Activated T-helper 1 cell treated with anti-CD3 and anti-CD28 coated beads, Interleukin-12 subunit alpha, Interleukin-12 subunit beta, Interleukin-2, Interleukin-4 antibody, amounts not matched to agents 30 ng/mL and 10 ng/mL and 1 ng/mL, durations not matched to agents 14 hours and 24 hours and 36 hours (primary cell): ENCODE measurements at regions not wholly inside any gene's neighbourhood (a gene's known extent, or its start where the extent isn't known, plus 50 kb on each side); places are given as distances from the start of the nearest gene placed in this dataset.
"Not testable (repeated sequence)": the region's sequence is repeated elsewhere in the genome, so short reads cannot be mapped to it uniquely, and the experiment has no call there.

Experiments
- DNase-seq: peaks from one replicate; pipeline ENCODE4 v3.0.0; 2021; ENCODE audit warnings: low spot score
- H3K27ac Mint-ChIP-seq: one replicate; pipeline ENCODE4 v1.8.0; 2021; ENCODE audit warnings: mild to moderate bottlenecking, mixed read lengths
- H3K27me3 Mint-ChIP-seq: one replicate; pipeline ENCODE4 v1.8.0; 2022; ENCODE audit warnings: mild to moderate bottlenecking, moderate library complexity, mixed read lengths; ENCODE audit not compliant: insufficient read depth
- H3K36me3 Mint-ChIP-seq: one replicate; pipeline ENCODE4 v1.8.0; 2021; ENCODE audit warnings: low read depth, mixed read lengths
- H3K4me1 Mint-ChIP-seq: one replicate; pipeline ENCODE4 v1.8.0; 2021; ENCODE audit warnings: low read depth, mixed read lengths
- H3K4me3 Mint-ChIP-seq: one replicate; pipeline ENCODE4 v1.8.0; 2021; ENCODE audit warnings: mild to moderate bottlenecking, moderate library complexity, mixed read lengths
- H3K9me3 Mint-ChIP-seq: one replicate; pipeline ENCODE4 v1.8.0; 2021; ENCODE audit warnings: mixed read lengths
- intact Hi-C: fragments of 100-400 bp; cut with micrococcal nuclease; formaldehyde crosslinking; loops from one replicate; pipeline ENCODE4 v1.15.1; 2024

DNA sequence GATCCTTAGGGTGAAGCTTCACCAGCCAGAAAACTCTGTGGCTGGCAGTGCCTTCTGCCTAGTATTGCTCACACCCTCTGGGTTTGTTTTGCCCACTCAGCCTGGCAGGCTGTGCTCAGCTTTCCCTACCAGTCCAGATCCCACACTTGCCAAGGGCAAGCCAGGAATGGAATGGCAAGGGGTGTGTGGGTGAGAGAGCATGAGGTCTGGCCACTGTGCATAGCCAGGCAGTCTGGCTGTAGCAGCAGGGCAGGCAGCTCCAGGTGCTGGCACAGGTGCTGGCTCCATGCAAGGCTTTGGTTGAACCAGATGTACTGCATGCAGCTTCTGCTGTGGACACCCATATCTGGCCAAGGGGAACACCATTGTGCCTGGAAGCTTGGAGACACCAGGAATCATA, 1720.3 kb downstream of the HACE1 start:
- H3K27me3 Mint-ChIP-seq = no peaks in the 10 kb centered on the region
- no peaks in the 10 kb centered on the region for H3K36me3 Mint-ChIP-seq
- no peak overlapping the region for H3K4me3 Mint-ChIP-seq
- DNase-seq = no peak
- no peak overlapping the region for H3K27ac Mint-ChIP-seq
- intact Hi-C loops = no loop called here
- H3K4me1 Mint-ChIP-seq = no peaks in the 10 kb centered on the region
- H3K9me3 Mint-ChIP-seq = no peaks in the 10 kb centered on the region

DNA sequence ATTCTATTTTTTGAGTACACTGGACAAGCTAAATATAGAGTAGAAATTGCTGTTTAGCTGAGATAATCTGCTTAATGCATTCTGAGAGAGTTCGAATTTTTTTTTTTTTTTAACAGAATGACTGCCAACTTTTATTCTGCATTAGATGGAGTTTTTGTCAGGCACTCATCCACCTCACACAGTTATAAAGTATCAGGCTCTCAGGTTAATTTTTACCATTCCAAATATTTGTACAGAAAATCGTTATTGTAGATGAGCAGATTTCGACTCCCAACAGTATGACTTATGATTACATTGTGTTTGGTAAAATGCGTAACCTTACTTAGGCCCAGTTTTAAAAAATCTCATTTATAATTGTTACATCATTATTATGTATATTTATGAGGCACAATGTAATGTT, 1731.0 kb downstream of the GRIK2 start:
- Mint-ChIP-seq H3K4me1 (no peaks in the 10 kb centered on the region), H3K9me3 (no peaks in the 10 kb centered on the region), H3K36me3 (no peaks in the 10 kb centered on the region), H3K27me3 (no peaks in the 10 kb centered on the region), H3K27ac (no peak overlapping the region), H3K4me3 (no peak overlapping the region)
- DNase-seq = no peak
- intact Hi-C loops = no loop called here

DNA sequence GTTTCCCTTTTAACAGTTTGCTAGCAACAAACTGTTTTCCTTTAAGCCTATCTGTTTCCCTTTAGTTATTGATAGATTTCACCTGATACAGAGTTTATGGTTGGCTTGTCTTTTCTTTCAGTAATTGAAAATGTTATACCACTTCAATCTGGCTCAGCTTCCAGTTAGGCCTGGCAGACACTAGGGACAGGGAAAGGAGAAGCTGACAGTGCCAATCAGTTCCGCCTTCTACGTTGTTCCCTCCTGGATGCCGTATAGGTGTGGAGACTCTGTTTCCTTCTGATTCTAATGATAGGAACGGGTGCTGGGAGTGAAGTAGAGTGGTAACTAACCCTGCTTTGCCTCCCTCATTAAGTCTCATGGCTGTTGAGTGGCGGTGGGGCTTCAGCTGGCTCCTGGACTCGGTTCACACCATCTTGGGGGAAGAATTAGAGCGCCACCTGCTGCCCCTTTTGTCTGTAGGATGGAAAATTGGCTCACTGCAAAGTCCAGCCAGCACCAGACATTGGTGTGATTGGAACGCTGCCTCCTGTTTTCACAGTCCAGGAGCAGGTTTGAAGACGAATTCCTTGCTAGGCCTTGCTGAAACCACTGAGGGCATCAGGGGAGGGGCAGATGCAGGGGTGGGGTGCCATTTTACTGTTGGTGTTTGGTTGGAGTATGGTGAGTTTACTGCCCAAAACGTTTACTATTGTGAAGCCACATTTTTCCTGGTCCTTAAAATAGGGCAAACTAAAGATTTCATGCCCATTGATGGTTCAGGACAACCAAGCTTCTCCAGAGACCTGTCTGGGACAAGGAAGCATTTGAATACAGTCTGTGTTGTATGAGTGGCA, 1729.5 kb downstream of the GRIK2 start:
- H3K27ac Mint-ChIP-seq = no peak overlapping the region
- intact Hi-C loops = no loop called here
- no peaks in the 10 kb centered on the region for H3K9me3 Mint-ChIP-seq
- no peaks in the 10 kb centered on the region for H3K4me1 Mint-ChIP-seq
- no peaks in the 10 kb centered on the region for H3K27me3 Mint-ChIP-seq
- no peak overlapping the region for H3K4me3 Mint-ChIP-seq
- no peak for DNase-seq
- H3K36me3 Mint-ChIP-seq = no peaks in the 10 kb centered on the region

DNA sequence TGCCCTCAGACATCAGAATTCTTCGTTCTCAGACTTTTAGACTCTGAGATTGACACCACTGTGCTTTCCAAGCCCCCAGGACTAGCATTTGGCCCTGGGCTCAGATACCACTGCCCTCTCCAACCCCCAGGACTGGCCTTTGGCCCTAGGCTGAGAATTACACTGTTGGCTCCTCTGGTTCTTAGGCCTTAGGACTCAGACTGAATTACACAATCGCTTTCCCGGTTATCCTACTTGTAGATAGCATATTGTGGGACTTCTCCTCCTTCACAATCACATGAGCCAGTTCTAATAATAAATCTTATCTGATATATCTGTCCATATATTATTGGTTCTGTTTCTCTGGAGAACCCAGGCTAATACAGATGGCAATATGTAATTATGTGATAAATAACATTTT, 1725.5 kb downstream of the GRIK2 start:
- Mint-ChIP-seq H3K9me3 (no peaks in the 10 kb centered on the region), H3K36me3 (no peaks in the 10 kb centered on the region), H3K4me1 (no peaks in the 10 kb centered on the region), H3K27me3 (no peaks in the 10 kb centered on the region), H3K4me3 (no peak overlapping the region), H3K27ac (no peak overlapping the region)
- no peak for DNase-seq
- intact Hi-C loops = no loop called here

DNA sequence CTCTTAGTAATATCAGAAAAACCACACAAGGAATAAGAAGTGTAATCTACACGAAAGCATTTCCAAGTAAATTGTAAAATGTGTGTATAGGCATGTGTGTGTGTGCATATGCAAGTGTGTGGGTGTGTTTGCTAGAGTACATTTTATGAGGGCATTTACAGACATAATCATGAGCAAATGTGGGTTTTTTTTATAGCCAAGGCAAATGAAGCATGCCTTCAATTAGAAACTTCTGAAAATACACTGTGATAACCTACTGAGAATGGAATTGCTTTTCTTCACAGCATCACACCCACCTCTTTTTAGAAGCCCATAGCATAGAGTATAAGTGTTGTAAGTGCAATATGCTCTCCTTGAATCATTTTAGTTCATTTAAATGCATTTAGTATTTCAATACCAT, 1721.1 kb downstream of the GRIK2 start:
- no peaks in the 10 kb centered on the region for H3K27me3 Mint-ChIP-seq
- no peak overlapping the region for H3K27ac Mint-ChIP-seq

DNA sequence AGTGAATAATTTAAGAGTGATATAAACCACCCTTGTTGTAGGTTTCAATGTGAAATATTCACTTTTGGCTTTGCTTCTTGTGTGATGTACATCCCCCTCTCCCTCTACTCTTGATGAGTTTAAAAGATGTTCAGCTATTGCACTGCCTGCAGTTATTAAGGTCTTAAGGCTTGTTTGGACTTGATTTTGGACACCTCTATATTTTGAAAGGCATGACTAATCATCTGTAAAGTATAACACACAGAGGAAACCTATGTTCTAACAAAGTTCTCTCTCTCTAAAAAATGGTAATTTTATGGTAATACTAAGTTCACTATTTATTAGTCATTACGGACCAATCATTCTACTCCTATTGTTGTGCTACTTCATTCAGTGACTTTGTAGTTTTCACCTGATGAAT, 1719.9 kb downstream of the GRIK2 start:
- Mint-ChIP-seq H3K4me3 (no peak overlapping the region), H3K9me3 (no peaks in the 10 kb centered on the region), H3K27ac (no peak overlapping the region), H3K36me3 (no peaks in the 10 kb centered on the region), H3K27me3 (no peaks in the 10 kb centered on the region), H3K4me1 (no peaks in the 10 kb centered on the region)
- DNase-seq = no peak
- intact Hi-C loops = no loop called here

More for the DNA sequence above, 1721.1 kb downstream of the GRIK2 start:
- Mint-ChIP-seq H3K4me3 (no peak overlapping the region), H3K4me1 (no peaks in the 10 kb centered on the region), H3K9me3 (no peaks in the 10 kb centered on the region), H3K36me3 (no peaks in the 10 kb centered on the region)
- intact Hi-C loops = no loop called here
- no peak for DNase-seq

DNA sequence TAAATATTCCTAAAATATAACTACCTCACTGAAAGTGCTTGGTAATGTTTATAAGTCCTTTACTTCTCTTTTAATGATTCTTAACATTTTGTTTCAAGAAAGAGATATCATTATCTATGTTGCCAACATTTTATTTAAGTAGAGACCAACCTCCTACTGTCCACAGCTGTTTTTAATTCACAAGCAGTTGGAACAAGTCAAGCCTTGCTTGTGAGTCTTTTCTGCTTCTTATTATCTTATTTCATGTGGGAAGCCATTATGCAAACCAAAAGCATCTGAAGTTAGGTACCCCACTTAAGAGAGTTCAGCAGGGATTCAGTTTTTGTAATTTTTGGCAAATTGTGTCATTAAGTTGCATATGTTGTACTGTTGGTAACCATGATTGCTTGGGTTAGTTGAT, 1714.5 kb downstream of the GRIK2 start:
- no peak for DNase-seq
- Mint-ChIP-seq H3K9me3 (peaks cover 3% of the 10 kb centered on the region), H3K4me1 (no peaks in the 10 kb centered on the region), H3K4me3 (no peak overlapping the region), H3K27me3 (no peaks in the 10 kb centered on the region), H3K27ac (no peak overlapping the region), H3K36me3 (no peaks in the 10 kb centered on the region)
- intact Hi-C loops = no loop called here

DNA sequence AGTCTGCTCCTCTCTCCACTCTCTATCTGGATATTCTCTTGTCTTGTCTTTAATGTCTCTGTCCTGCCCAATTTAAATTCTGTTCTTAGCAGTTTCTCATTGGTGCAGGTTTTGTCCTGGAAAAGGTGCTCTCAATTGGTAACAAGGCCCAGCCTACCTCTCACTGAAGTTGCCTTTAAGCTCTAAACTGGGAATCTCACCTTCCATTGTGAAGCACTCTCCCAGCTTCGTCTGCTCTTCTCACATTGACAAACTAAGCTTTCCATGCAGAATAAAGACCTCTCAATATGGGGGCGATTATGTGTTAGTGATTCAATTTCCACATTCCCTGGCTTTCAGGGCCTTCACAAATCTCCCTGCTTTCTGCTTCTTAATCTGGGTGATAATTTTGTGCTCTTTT, 1712.2 kb downstream of the GRIK2 start:
- no peak overlapping the region for H3K27ac Mint-ChIP-seq
- no peak for DNase-seq
- no peaks in the 10 kb centered on the region for H3K36me3 Mint-ChIP-seq
- H3K27me3 Mint-ChIP-seq = no peaks in the 10 kb centered on the region
- intact Hi-C loops = no loop called here
- no peaks in the 10 kb centered on the region for H3K4me1 Mint-ChIP-seq
- peaks cover 3% of the 10 kb centered on the region for H3K9me3 Mint-ChIP-seq
- no peak overlapping the region for H3K4me3 Mint-ChIP-seq

DNA sequence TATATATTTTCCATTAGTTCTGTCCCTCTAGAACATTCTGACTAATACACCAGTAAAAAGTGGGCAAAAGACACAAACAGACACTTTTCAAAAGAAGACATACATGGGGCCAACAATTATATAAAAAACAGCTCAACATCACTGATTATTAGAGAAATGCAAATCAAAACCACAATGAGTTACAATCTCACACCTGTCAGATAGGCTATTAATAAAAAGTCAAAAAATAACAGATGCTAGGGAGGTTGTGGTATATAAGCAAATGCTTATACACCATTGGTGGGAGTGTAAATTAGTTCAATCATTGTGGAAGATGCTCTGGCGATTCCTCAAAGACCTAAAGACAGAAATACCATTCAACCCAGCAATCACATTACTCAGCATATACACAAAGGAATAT, 1707.8 kb downstream of the GRIK2 start:
- H3K27ac Mint-ChIP-seq = no peak overlapping the region
- peaks cover 10% of the 10 kb centered on the region for H3K9me3 Mint-ChIP-seq
- no peak overlapping the region for H3K4me3 Mint-ChIP-seq
- H3K27me3 Mint-ChIP-seq = no peaks in the 10 kb centered on the region
- intact Hi-C loops = no loop called here
- H3K4me1 Mint-ChIP-seq = no peaks in the 10 kb centered on the region
- no peaks in the 10 kb centered on the region for H3K36me3 Mint-ChIP-seq
- DNase-seq = no peak

DNA sequence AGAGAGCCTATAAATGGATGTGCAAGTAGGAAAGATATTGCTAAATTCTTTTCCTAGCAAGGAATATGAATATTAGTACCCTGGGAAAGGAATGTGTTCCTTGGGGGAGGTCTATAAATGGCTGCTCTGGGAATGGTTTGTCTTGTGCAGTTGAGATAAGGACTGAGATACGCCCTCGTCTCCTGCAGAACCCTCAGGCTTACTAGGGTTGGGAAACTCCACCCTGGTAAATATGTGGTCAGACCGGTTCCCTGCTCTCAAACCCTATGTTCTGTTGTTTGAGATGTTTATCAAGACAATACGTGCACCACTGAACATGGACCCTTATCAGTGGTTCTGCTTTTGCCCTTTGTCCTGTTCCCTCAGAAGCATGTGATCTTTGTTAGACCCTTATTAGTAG, 1698.9 kb downstream of the GRIK2 start:
- H3K4me1 Mint-ChIP-seq, H3K27me3 Mint-ChIP-seq, H3K4me3 Mint-ChIP-seq, DNase-seq, H3K36me3 Mint-ChIP-seq, H3K27ac Mint-ChIP-seq, intact Hi-C loops, H3K9me3 Mint-ChIP-seq: not testable (repeated sequence)

DNA sequence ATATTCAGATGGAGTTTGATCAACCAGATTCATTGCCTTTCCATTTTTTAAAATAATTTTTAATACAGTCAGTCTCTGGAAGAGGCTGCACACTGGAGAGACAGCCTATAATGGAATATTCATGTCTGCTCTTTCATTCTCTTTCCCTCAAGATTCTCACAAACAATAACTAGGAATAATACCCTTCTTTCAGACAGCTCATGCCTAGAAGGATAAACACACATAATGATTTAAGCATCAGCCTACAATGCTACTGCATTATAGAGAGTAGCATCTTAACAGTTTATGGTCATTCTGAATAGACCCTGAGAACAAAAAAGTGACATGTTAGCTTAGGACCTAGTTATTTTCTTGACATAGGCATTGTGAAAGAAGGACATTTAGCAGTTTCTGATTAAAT, 1692.3 kb downstream of the GRIK2 start:
- H3K27me3 Mint-ChIP-seq = no peaks in the 10 kb centered on the region
- H3K9me3 Mint-ChIP-seq = no peaks in the 10 kb centered on the region
- DNase-seq = no peak
- intact Hi-C loops = no loop called here
- no peaks in the 10 kb centered on the region for H3K4me1 Mint-ChIP-seq
- H3K4me3 Mint-ChIP-seq = no peak overlapping the region
- H3K36me3 Mint-ChIP-seq = no peaks in the 10 kb centered on the region
- no peak overlapping the region for H3K27ac Mint-ChIP-seq

DNA sequence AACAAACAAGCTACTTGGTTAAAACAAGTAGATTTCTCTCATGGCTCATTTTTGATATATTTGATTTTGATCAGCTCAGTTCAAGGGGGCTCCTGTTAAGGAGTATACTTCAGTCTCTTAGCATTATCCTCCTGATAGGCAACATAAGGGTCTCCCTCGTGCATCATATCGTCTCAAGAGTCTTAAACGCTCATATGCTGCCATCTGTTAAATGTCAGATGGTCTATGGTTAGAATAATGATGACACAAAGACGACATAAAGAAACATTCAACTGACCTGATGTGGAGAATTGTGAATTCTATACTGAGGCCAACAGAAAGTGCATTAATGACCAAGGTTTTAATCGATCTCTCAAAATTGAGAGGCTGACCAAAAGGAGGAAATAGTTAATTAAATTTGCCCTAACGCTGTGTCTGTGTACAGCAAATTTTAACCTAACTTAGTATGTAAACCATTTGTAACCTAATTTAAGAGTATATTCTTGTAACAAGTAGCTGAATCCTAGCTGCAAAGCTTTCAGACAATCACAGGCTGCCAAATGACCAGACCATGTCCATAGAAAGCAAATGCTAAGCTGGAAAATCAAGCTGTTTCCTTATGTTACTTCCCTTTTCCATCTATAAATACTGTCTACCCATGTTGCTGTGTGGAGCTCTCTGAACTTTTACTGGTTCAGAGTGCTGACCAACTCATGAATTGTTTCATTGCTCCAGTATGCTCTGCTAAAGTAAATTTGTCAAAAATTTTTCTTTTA, 1688.5 kb downstream of the GRIK2 start:
- intact Hi-C loops = no loop called here
- Mint-ChIP-seq H3K4me3 (no peak overlapping the region), H3K36me3 (no peaks in the 10 kb centered on the region), H3K27me3 (no peaks in the 10 kb centered on the region), H3K4me1 (no peaks in the 10 kb centered on the region), H3K9me3 (peaks cover 5% of the 10 kb centered on the region), H3K27ac (no peak overlapping the region)
- no peak for DNase-seq

DNA sequence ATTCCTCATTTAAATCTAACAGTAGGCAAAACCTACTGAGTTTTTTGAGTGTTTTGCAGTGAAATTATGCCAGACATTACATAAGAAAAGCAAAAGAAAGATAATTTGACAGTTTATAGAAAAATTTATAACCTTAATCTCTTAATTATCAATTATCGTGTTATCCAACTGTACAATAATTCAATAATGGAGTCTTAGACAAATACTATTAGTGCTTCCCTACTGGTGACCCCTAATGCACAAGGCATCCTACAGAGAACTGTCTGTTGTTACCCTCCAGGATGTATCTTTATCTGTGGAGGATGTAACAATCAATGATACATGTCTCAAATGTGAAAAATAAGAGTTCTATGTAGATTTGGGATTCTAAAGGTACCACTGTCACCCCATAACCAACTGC, 1687.6 kb downstream of the GRIK2 start:
- no peaks in the 10 kb centered on the region for H3K4me1 Mint-ChIP-seq
- intact Hi-C loops = no loop called here
- H3K9me3 Mint-ChIP-seq = peaks cover 5% of the 10 kb centered on the region
- no peak for DNase-seq
- no peaks in the 10 kb centered on the region for H3K27me3 Mint-ChIP-seq
- no peak overlapping the region for H3K27ac Mint-ChIP-seq
- no peaks in the 10 kb centered on the region for H3K36me3 Mint-ChIP-seq
- H3K4me3 Mint-ChIP-seq = no peak overlapping the region
